ENCODE measurements at regions not wholly inside any gene's neighbourhood (a gene's known extent, or its start where the extent isn't known, plus 50 kb on each side); places are given as distances from the start of the nearest gene placed in this dataset.

DNA sequence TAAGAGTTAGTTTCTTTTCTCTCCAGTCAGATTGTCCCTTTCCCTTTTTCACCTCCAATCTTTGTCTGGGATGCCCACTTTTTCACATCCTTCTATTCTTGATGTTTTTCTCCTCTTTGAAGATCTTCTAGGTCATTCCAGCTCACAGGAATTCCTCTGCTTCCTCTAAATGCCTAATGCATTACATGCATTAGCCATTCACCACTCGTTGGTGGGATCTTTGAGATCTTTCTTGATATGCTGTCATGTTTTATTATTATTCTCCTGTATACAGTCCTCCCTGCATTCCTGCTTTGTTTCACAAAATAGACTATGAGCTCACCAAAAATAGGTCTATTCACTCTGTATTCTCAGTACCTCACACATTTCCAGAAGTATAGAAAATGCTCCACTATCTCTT is 129.0 kb downstream of the LYPLAL1 start:
- TF ChIP-seq SALL2 (tag by site-specific recombination; IDR thresholded peaks at IDR 0.05; ENCODE audit: borderline replicate concordance) = no peak
- TF ChIP-seq ZNF433 (tag by site-specific recombination; IDR thresholded peaks at IDR 0.05; ENCODE audit: low read depth) = no peak
- no peak for TF ChIP-seq ZNF621 (tag by site-specific recombination; IDR thresholded peaks at IDR 0.05)
- no peak for TF ChIP-seq ZNF48 (tag by site-specific recombination; IDR thresholded peaks at IDR 0.05)
- TF ChIP-seq ZNF37A (tag by site-specific recombination; IDR thresholded peaks at IDR 0.05) = no peak
- TF ChIP-seq WT1 (tag by site-specific recombination; IDR thresholded peaks at IDR 0.05) = no peak
- TF ChIP-seq, protein P1, sequence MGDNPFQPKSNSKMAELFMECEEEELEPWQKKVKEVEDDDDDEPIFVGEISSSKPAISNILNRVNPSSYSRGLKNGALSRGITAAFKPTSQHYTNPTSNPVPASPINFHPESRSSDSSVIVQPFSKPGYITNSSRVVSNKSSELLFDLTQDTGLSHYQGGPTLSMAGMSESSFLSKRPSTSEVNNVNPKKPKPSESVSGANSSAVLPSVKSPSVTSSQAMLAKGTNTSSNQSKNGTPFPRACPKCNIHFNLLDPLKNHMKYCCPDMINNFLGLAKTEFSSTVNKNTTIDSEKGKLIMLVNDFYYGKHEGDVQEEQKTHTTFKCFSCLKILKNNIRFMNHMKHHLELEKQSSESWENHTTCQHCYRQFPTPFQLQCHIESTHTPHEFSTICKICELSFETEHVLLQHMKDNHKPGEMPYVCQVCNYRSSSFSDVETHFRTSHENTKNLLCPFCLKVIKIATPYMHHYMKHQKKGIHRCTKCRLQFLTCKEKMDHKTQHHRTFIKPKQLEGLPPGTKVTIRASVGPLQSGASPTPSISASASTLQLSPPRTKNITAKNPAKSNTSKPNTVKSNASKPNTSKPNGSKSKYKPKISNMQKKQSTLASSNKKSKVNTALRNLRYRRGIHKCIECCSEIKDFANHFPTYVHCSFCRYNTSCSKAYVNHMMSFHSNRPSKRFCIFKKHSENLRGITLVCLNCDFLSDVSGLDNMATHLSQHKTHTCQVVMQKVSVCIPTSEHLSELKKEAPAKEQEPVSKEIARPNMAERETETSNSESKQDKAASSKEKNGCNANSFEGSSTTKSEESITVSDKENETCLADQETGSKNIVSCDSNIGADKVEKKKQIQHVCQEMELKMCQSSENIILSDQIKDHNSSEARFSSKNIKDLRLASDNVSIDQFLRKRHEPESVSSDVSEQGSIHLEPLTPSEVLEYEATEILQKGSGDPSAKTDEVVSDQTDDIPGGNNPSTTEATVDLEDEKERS (tag by site-specific recombination; IDR thresholded peaks at IDR 0.05) = no peak
- no peak for TF ChIP-seq ZNF341 (tag by site-specific recombination; IDR thresholded peaks at IDR 0.05; ENCODE audit: low read depth)
- TF ChIP-seq ZNF561 (tag by site-specific recombination; IDR thresholded peaks at IDR 0.05; ENCODE audit: borderline replicate concordance) = no peak
- TF ChIP-seq ZNF521 (tag by site-specific recombination; IDR thresholded peaks at IDR 0.05) = no peak
- no peak for TF ChIP-seq ZNF785 (tag by site-specific recombination; IDR thresholded peaks at IDR 0.05)
- TF ChIP-seq, protein P2, sequence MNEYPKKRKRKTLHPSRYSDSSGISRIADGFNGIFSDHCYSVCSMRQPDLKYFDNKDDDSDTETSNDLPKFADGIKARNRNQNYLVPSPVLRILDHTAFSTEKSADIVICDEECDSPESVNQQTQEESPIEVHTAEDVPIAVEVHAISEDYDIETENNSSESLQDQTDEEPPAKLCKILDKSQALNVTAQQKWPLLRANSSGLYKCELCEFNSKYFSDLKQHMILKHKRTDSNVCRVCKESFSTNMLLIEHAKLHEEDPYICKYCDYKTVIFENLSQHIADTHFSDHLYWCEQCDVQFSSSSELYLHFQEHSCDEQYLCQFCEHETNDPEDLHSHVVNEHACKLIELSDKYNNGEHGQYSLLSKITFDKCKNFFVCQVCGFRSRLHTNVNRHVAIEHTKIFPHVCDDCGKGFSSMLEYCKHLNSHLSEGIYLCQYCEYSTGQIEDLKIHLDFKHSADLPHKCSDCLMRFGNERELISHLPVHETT (tag by site-specific recombination; IDR thresholded peaks at IDR 0.05) = no peak
- TF ChIP-seq, protein P3, sequence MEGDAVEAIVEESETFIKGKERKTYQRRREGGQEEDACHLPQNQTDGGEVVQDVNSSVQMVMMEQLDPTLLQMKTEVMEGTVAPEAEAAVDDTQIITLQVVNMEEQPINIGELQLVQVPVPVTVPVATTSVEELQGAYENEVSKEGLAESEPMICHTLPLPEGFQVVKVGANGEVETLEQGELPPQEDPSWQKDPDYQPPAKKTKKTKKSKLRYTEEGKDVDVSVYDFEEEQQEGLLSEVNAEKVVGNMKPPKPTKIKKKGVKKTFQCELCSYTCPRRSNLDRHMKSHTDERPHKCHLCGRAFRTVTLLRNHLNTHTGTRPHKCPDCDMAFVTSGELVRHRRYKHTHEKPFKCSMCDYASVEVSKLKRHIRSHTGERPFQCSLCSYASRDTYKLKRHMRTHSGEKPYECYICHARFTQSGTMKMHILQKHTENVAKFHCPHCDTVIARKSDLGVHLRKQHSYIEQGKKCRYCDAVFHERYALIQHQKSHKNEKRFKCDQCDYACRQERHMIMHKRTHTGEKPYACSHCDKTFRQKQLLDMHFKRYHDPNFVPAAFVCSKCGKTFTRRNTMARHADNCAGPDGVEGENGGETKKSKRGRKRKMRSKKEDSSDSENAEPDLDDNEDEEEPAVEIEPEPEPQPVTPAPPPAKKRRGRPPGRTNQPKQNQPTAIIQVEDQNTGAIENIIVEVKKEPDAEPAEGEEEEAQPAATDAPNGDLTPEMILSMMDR (tag by site-specific recombination; IDR thresholded peaks at IDR 0.05) = no peak
- no peak for TF ChIP-seq ZNF560 (tag by site-specific recombination; IDR thresholded peaks at IDR 0.05; ENCODE audit: borderline replicate concordance)
- TF ChIP-seq KLF10 (tag by site-specific recombination; IDR thresholded peaks at IDR 0.05) = no peak
- no peak for TF ChIP-seq ZNF623 (tag by site-specific recombination; IDR thresholded peaks at IDR 0.05)
- TF ChIP-seq ZNF544 (tag by site-specific recombination; IDR thresholded peaks at IDR 0.05) = no peak
- TF ChIP-seq, protein P4, sequence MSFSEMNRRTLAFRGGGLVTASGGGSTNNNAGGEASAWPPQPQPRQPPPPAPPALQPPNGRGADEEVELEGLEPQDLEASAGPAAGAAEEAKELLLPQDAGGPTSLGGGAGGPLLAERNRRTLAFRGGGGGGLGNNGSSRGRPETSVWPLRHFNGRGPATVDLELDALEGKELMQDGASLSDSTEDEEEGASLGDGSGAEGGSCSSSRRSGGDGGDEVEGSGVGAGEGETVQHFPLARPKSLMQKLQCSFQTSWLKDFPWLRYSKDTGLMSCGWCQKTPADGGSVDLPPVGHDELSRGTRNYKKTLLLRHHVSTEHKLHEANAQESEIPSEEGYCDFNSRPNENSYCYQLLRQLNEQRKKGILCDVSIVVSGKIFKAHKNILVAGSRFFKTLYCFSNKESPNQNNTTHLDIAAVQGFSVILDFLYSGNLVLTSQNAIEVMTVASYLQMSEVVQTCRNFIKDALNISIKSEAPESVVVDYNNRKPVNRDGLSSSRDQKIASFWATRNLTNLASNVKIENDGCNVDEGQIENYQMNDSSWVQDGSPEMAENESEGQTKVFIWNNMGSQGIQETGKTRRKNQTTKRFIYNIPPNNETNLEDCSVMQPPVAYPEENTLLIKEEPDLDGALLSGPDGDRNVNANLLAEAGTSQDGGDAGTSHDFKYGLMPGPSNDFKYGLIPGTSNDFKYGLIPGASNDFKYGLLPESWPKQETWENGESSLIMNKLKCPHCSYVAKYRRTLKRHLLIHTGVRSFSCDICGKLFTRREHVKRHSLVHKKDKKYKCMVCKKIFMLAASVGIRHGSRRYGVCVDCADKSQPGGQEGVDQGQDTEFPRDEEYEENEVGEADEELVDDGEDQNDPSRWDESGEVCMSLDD (tag by site-specific recombination; IDR thresholded peaks at IDR 0.05) = no peak
- ChIA-PET POLR2A (no interaction called here), CTCF (interaction anchor here (1.4 kb wide), 1 partner anchor 83 kb away, joined by 9 read pairs; no protein-coding TSS in a partner anchor)
- no peak overlapping the region for H3K4me3 ChIP-seq (ENCODE audit: low read depth, low read length)
- no peaks in the 10 kb centered on the region for H3K9me3 ChIP-seq (ENCODE audit: control insufficient read depth, insufficient read depth, low read depth, low read length)
- no peaks in the 10 kb centered on the region for H3K36me3 ChIP-seq (ENCODE audit: control insufficient read depth in 2 of 2, insufficient read depth in 1 of 2, low read length in 2 of 2)
- no peaks in the 10 kb centered on the region for H3K4me1 ChIP-seq (ENCODE audit: control insufficient read depth, insufficient read depth, low read length)
- no peak overlapping the region for H3K27ac ChIP-seq (ENCODE audit: extremely low read depth, low read depth, low read length)
